IMR-90 (cell line): ENCODE measurements at regions not wholly inside any gene's neighbourhood (a gene's known extent, or its start where the extent isn't known, plus 50 kb on each side); places are given as distances from the start of the nearest gene placed in this dataset.
A peak's percentile ranks its signal among the peaks of the same experiment; 100 is the strongest.

Source experiments
- ATAC-seq: fragments of 200-7000 bp; cut with Tn5 transposase; 2 replicates; pipeline ENCODE4 v1.9.1; 2020; ENCODE audit warnings: low read depth, mild to moderate bottlenecking, moderate library complexity
- BruUV-seq: library from RNA; stranded (reverse); fragments of 400-500 nt; replicated peaks from 2 replicates; lab custom pipeline; 2021; lab: Mats Ljungman, UMichigan
- CTCF ChIA-PET: fragments of 300-600 bp; formaldehyde crosslinking; extraction: SDS; loops from one replicate; lab custom pipeline; 2021; ENCODE audit warnings: antibody characterized with exemption; lab: Yijun Ruan, JAX
- POLR2A ChIA-PET: fragments of 300-600 bp; sonication (Branson Sonifier 250); formaldehyde crosslinking; loops from one replicate; lab custom pipeline; 2022; ENCODE audit warnings: antibody characterized with exemption; ENCODE audit not compliant: unreplicated experiment; lab: Charles Lee
- DNase-seq: peaks from one replicate; pipeline ENCODE4 v3.0.0; 2013
- H2AFZ ChIP-seq: replicated peaks from 2 replicates; pipeline ENCODE3; 2013; ENCODE audit warnings: low read length, mild to moderate bottlenecking; ENCODE audit not compliant: poor library complexity
- H2AK5ac ChIP-seq: 2 replicates; pipeline ENCODE4 v1.6.1; 2013; ENCODE audit warnings: low read depth, low read length, inconsistent platforms
- H2AK9ac ChIP-seq: replicated peaks from 2 replicates; pipeline ENCODE3; 2013; ENCODE audit warnings: mild to moderate bottlenecking, low read depth, low read length, moderate library complexity; ENCODE audit not compliant: poor library complexity
- H2BK120ac ChIP-seq: 2 replicates; pipeline ENCODE4 v1.6.1; 2013; ENCODE audit warnings: low read depth, low read length, inconsistent platforms
- H2BK15ac ChIP-seq: 3 replicates; pipeline ENCODE4 v1.6.1; 2013; ENCODE audit warnings: low read depth, low read length, inconsistent platforms
- H2BK20ac ChIP-seq: 2 replicates; pipeline ENCODE4 v1.6.1; 2013; ENCODE audit warnings: low read depth, mild to moderate bottlenecking, inconsistent platforms, low read length, moderate library complexity
- H2BK5ac ChIP-seq: 2 replicates; pipeline ENCODE4 v1.6.1; 2013; ENCODE audit warnings: mild to moderate bottlenecking, low read depth, low read length, inconsistent platforms; ENCODE audit not compliant: poor library complexity, severe bottlenecking
- H3K14ac ChIP-seq: replicated peaks from 2 replicates; pipeline ENCODE4 v1.6.1; 2013; ENCODE audit warnings: low read depth, low read length, inconsistent platforms
- H3K18ac ChIP-seq: 2 replicates; pipeline ENCODE4 v1.6.1; 2013; ENCODE audit warnings: low read depth, low read length, control low read depth
- H3K23ac ChIP-seq: 2 replicates; pipeline ENCODE4 v1.6.1; 2013; ENCODE audit warnings: low read depth, low read length, inconsistent platforms
- H3K27ac ChIP-seq: 2 replicates; pipeline ENCODE4 v1.5.1; 2013; ENCODE audit warnings: mild to moderate bottlenecking, control low read depth, low read length; ENCODE audit not compliant: insufficient read depth
- H3K27me3 ChIP-seq: 2 replicates; pipeline ENCODE4 v1.6.1; 2013; ENCODE audit warnings: low read length; ENCODE audit not compliant: control insufficient read depth, insufficient read depth
- H3K36me3 ChIP-seq: 2 replicates; pipeline ENCODE4 v1.6.1; 2013; ENCODE audit warnings: low read length, mixed read lengths; ENCODE audit not compliant: control insufficient read depth, insufficient read depth
- H3K4ac ChIP-seq: 2 replicates; pipeline ENCODE4 v1.6.1; 2013; ENCODE audit warnings: low read depth, low read length, inconsistent platforms
- H3K4me1 ChIP-seq: 2 replicates; pipeline ENCODE4 v1.6.1; 2013; ENCODE audit warnings: low read length, mixed read lengths; ENCODE audit not compliant: control insufficient read depth, insufficient read depth
- H3K4me2 ChIP-seq: 2 replicates; pipeline ENCODE4 v1.6.1; 2013; ENCODE audit warnings: low read depth, mild to moderate bottlenecking, control low read depth, low read length, moderate library complexity
- H3K4me3 ChIP-seq: 2 replicates; pipeline ENCODE4 v1.5.1; 2013; ENCODE audit warnings: low read depth, mild to moderate bottlenecking, control low read depth, low read length, moderate library complexity; ENCODE audit not compliant: insufficient read depth
- H3K56ac ChIP-seq: 2 replicates; pipeline ENCODE4 v1.6.1; 2013; ENCODE audit warnings: low read length, inconsistent platforms; ENCODE audit not compliant: insufficient read depth; ENCODE audit errors: extremely low read depth
- H3K79me1 ChIP-seq, 2 experiments: 2 replicates each; pipeline ENCODE4 v1.6.1; 2013; ENCODE audit warnings: low read length in 2 of 2, inconsistent platforms in 1 of 2, low read depth in 1 of 2
- H3K9ac ChIP-seq: 2 replicates; pipeline ENCODE4 v1.6.1; 2013; ENCODE audit warnings: low read depth, low read length, control low read depth
- H3K9me1 ChIP-seq: 2 replicates; pipeline ENCODE4 v1.6.1; 2013; ENCODE audit warnings: low read length, inconsistent platforms; ENCODE audit not compliant: insufficient read depth
- H3K9me3 ChIP-seq: 2 replicates; pipeline ENCODE4 v1.6.1; 2013; ENCODE audit warnings: low read length; ENCODE audit not compliant: control insufficient read depth, insufficient read depth
- H4K20me1 ChIP-seq: 2 replicates; pipeline ENCODE4 v1.6.1; 2013; ENCODE audit warnings: low read length, inconsistent platforms; ENCODE audit not compliant: insufficient read depth
- H4K5ac ChIP-seq: 2 replicates; pipeline ENCODE4 v1.6.1; 2013; ENCODE audit warnings: mild to moderate bottlenecking, low read depth, low read length, control low read depth
- H4K8ac ChIP-seq, 2 experiments: 2 replicates each; pipeline ENCODE4 v1.6.1; 2013; ENCODE audit warnings: low read depth in 2 of 2, low read length in 2 of 2, control low read depth in 1 of 2, inconsistent platforms in 1 of 2
- H4K91ac ChIP-seq: 2 replicates; pipeline ENCODE4 v1.6.1; 2013; ENCODE audit warnings: low read depth, low read length, inconsistent platforms; ENCODE audit not compliant: insufficient read depth
- MAFK ChIP-seq: IDR thresholded peaks from 2 replicates; pipeline ENCODE4 v1.6.1; 2012; ENCODE audit warnings: low read depth, low read length, improper control_type of control experiment
- MXI1 ChIP-seq: IDR thresholded peaks from 2 replicates; pipeline ENCODE4 v1.6.1; 2012; ENCODE audit warnings: low read depth, mild to moderate bottlenecking, low read length, moderate library complexity, borderline replicate concordance
- WGBS, 2 experiments: methylation state at CpG; one replicate each; pipeline versions ENCODE4 v1.1.5 to v1.1.7; 2013; ENCODE audit warnings: missing lambda C conversion rate in 2 of 2; ENCODE audit not compliant: insufficient read length in 1 of 2; ENCODE audit errors: extremely low coverage in 2 of 2; 5-methylcytosine and 5-hydroxymethylcytosine counted together
- dilution Hi-C: fragments of 300-500 bp; cut with HindIII; formaldehyde crosslinking; loops from one replicate; pipeline ENCODE4 v1.14.3; 2018; ENCODE audit warnings: low sequenced_read_pairs; ENCODE audit not compliant: unreplicated experiment
- in situ Hi-C: fragments of 300-500 bp; cut with MboI; formaldehyde crosslinking; loops from 3 replicates; pipeline ENCODE4 v1.14.3; 2019; ENCODE audit warnings: low sequenced_read_pairs, inconsistent platforms, mixed read lengths
- intact Hi-C: fragments of 100-400 bp; cut with micrococcal nuclease; formaldehyde crosslinking; loops from 2 replicates; pipeline ENCODE4 v1.10.0; 2022

DNA sequence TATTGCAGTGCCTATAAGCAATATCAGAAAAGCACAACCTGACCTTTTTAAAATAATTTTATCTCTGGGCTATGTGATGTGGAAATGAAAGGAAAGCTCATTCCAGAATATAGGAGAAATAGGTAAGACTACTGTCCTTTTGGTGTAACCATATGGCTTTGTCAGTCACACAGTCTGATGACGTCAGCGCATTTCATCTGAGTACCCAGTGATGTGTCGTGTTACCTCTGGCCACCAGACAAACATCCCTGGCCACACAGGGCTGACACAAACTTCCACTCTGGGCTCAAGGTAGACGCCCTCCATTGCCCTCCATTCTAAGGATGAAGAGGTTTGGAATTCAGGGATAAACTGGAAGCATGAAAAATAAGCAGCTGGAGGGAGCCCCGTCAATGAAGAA is 506.7 kb downstream of the CMPK2 start:
- H3K27me3 ChIP-seq, result no peaks in the 10 kb centered on the region
- intact Hi-C loops (no loop called here), in situ Hi-C loops (no loop called here), dilution Hi-C loops (no loop called here)
- H3K27ac ChIP-seq, result no peak overlapping the region
- no peak overlapping the region for H2AFZ ChIP-seq
- no TSS peak for BruUV-seq
- no peak overlapping the region for H3K56ac ChIP-seq
- no peak overlapping the region for H2BK20ac ChIP-seq
- CTCF ChIA-PET, result no interaction called here
- H3K4me3 ChIP-seq, result no peak overlapping the region
- H4K20me1 ChIP-seq, result no peaks in the 10 kb centered on the region
- ATAC-seq, result no peak
- no peak overlapping the region for H3K9ac ChIP-seq
- POLR2A ChIA-PET, result interaction anchor here (0.6 kb wide), 1 partner anchor 318 kb away, joined by 3 read pairs; no protein-coding TSS in a partner anchor
- peak; percentile 56 for TF ChIP-seq MAFK
- no peak for TF ChIP-seq MXI1
- no peak overlapping the region for H4K91ac ChIP-seq
- no peaks in the 10 kb centered on the region for H3K4me1 ChIP-seq
- no peak overlapping the region for H3K18ac ChIP-seq
- H3K4me2 ChIP-seq, result no peak overlapping the region
- H3K36me3 ChIP-seq, result no peaks in the 10 kb centered on the region
- no CpG with 5 or more reads among the region's 5 CpGs for WGBS, 2 experiments
- no peaks in the 10 kb centered on the region for H3K9me3 ChIP-seq
- H4K8ac ChIP-seq, result no peak overlapping the region
- H2BK5ac ChIP-seq, result no peak overlapping the region
- no peak overlapping the region for H3K4ac ChIP-seq
- no peak overlapping the region for H2BK15ac ChIP-seq
- no peak overlapping the region for H2AK9ac ChIP-seq
- H3K14ac ChIP-seq, result no peak overlapping the region
- H2BK120ac ChIP-seq, result no peak overlapping the region
- H4K5ac ChIP-seq, result no peak overlapping the region
- no peak overlapping the region for H2AK5ac ChIP-seq
- no peaks in the 10 kb centered on the region for H3K79me1 ChIP-seq
- no peak overlapping the region for H3K23ac ChIP-seq
- no peak for DNase-seq
- no peaks in the 10 kb centered on the region for H3K9me1 ChIP-seq
